ENCODE measurements at regions not wholly inside any gene's neighbourhood (a gene's known extent, or its start where the extent isn't known, plus 50 kb on each side); places are given as distances from the start of the nearest gene placed in this dataset.

GRCh38 chr3:16667633-16668032 lies 62.4 kb upstream of the DAZL start:
- H2BK120ac ChIP-seq (ENCODE audit: low read depth, low read length), result no peak overlapping the region
- H3K36me3 ChIP-seq (ENCODE audit: control insufficient read depth, insufficient read depth, low read length), result no peaks in the 10 kb centered on the region
- H3K79me2 ChIP-seq (ENCODE audit: control insufficient read depth, insufficient read depth, low read length), result no peaks in the 10 kb centered on the region
- H3K18ac ChIP-seq (ENCODE audit: low read length), result no peak overlapping the region
- no peak overlapping the region for H4K5ac ChIP-seq (ENCODE audit: low read length)
- WGBS (ENCODE audit: extremely low coverage, insufficient coverage, low lambda C conversion rate), result no CpG with 5 or more reads among the region's 4 CpGs
- H3K4me1 ChIP-seq (ENCODE audit: control insufficient read depth, low read depth, low read length), result peaks cover 4% of the 10 kb centered on the region
- H2BK15ac ChIP-seq (replicated peaks; ENCODE audit: low read depth), result no peak overlapping the region
- no peak overlapping the region for H2BK5ac ChIP-seq (ENCODE audit: low read length)
- no peak for DNase-seq
- no peak overlapping the region for H3K4me3 ChIP-seq (ENCODE audit: low read length)
- H3K4me2 ChIP-seq (ENCODE audit: low read length), result no peak overlapping the region
- no peak overlapping the region for H3K23ac ChIP-seq (ENCODE audit: low read length)
- no peaks in the 10 kb centered on the region for H3K27me3 ChIP-seq (ENCODE audit: insufficient read depth, low read length, poor library complexity)
- no peak overlapping the region for H3K4ac ChIP-seq (ENCODE audit: low read depth, low read length)
- no peak overlapping the region for H3K27ac ChIP-seq (ENCODE audit: low read depth, low read length)
- no peak overlapping the region for H3K9ac ChIP-seq (ENCODE audit: low read length)
- H3K79me1 ChIP-seq (ENCODE audit: low read length), result no peaks in the 10 kb centered on the region
- H4K8ac ChIP-seq (ENCODE audit: low read depth, low read length), result no peak overlapping the region
- H2AK5ac ChIP-seq (ENCODE audit: low read length), result no peak overlapping the region
- no peak overlapping the region for H3K56ac ChIP-seq (ENCODE audit: low read length)

DNA sequence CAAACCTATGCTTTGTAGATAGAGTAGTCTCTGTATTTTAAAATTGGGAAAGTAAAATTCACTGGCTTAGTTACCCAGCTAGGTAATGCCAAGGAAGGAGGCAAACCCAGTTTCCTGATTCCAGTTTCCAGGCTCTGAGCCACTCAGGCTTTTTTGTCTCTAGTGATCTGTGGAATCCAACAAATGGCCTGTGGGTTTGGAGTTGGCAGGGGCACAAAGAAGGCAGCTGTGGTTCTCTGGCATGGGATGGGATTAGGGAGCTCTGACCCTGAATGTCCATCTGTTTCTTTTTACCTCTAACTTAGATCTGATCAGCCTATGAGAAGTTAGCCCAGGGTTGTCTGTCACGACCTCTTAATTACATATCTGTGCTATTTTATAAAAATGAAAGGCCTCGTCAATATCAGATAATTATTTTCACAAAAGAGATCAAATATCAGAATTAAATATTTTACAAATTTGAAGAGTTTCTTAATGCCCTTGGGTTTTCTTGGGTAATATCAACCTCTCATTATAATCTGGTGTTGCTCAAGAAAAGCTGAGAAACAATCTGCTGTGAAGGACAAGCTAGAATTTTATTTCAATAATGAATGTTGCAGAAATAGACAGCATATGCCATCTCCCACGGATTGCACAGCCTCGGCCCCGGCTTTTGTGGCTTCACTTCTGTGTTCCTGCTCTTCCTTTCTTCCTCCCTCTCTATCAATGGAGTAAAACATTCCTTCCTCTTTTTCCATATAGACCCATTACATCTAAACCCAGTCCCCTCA lies 63.7 kb upstream of the DAZL start:
- no peak overlapping the region for H3K4ac ChIP-seq (ENCODE audit: low read depth, low read length)
- no peak overlapping the region for H3K27ac ChIP-seq (ENCODE audit: low read depth, low read length)
- no peak overlapping the region for H2AK5ac ChIP-seq (ENCODE audit: low read length)
- H3K23ac ChIP-seq (ENCODE audit: low read length), result no peak overlapping the region
- H4K5ac ChIP-seq (ENCODE audit: low read length), result no peak overlapping the region
- H4K8ac ChIP-seq (ENCODE audit: low read depth, low read length), result no peak overlapping the region
- H3K36me3 ChIP-seq (ENCODE audit: control insufficient read depth, insufficient read depth, low read length), result no peaks in the 10 kb centered on the region
- no peak overlapping the region for H2BK120ac ChIP-seq (ENCODE audit: low read depth, low read length)
- H3K4me2 ChIP-seq (ENCODE audit: low read length), result no peak overlapping the region
- no peak for DNase-seq
- H3K4me3 ChIP-seq (ENCODE audit: low read length), result no peak overlapping the region
- no peaks in the 10 kb centered on the region for H3K79me2 ChIP-seq (ENCODE audit: control insufficient read depth, insufficient read depth, low read length)
- no peak overlapping the region for H3K56ac ChIP-seq (ENCODE audit: low read length)
- no peaks in the 10 kb centered on the region for H3K79me1 ChIP-seq (ENCODE audit: low read length)
- H3K9ac ChIP-seq (ENCODE audit: low read length), result no peak overlapping the region
- no peak overlapping the region for H2BK15ac ChIP-seq (replicated peaks; ENCODE audit: low read depth)
- peaks cover 4% of the 10 kb centered on the region for H3K4me1 ChIP-seq (ENCODE audit: control insufficient read depth, low read depth, low read length)
- H2BK5ac ChIP-seq (ENCODE audit: low read length), result no peak overlapping the region
- H3K18ac ChIP-seq (ENCODE audit: low read length), result no peak overlapping the region
- H3K27me3 ChIP-seq (ENCODE audit: insufficient read depth, low read length, poor library complexity), result no peaks in the 10 kb centered on the region
- WGBS (ENCODE audit: extremely low coverage, insufficient coverage, low lambda C conversion rate), result no CpG with 5 or more reads among the region's 5 CpGs

DNA sequence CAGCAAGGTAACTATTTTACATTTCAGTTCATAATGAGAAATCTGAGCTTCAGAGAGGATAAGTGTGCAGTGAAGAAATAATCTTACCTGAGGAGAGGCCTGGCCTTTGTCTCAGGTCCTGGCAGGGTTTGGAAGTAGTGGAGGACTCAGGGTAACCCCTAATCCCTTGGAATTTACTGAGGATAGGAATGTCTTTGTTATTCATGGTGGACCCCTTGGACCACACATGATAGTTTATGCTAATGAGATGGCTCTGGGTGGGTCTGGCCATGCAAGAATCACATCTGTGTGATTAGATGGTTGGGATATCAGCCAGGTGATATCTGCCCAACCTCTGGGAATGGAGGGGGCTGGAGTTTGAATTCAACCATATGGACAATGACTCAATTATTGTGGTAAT lies 65.0 kb upstream of the DAZL start:
- no peak overlapping the region for H2BK120ac ChIP-seq (ENCODE audit: low read depth, low read length)
- no peak overlapping the region for H3K4me2 ChIP-seq (ENCODE audit: low read length)
- H3K4ac ChIP-seq (ENCODE audit: low read depth, low read length), result no peak overlapping the region
- no peak overlapping the region for H4K5ac ChIP-seq (ENCODE audit: low read length)
- no peak overlapping the region for H3K56ac ChIP-seq (ENCODE audit: low read length)
- no peak overlapping the region for H3K27ac ChIP-seq (ENCODE audit: low read depth, low read length)
- no peak overlapping the region for H2BK15ac ChIP-seq (replicated peaks; ENCODE audit: low read depth)
- H4K8ac ChIP-seq (ENCODE audit: low read depth, low read length), result no peak overlapping the region
- DNase-seq, result peak; percentile 56
- peaks cover 2% of the 10 kb centered on the region for H3K4me1 ChIP-seq (ENCODE audit: control insufficient read depth, low read depth, low read length)
- H3K23ac ChIP-seq (ENCODE audit: low read length), result no peak overlapping the region
- no peak overlapping the region for H3K4me3 ChIP-seq (ENCODE audit: low read length)
- no peak overlapping the region for H2BK5ac ChIP-seq (ENCODE audit: low read length)
- H3K36me3 ChIP-seq (ENCODE audit: control insufficient read depth, insufficient read depth, low read length), result no peaks in the 10 kb centered on the region
- no peaks in the 10 kb centered on the region for H3K27me3 ChIP-seq (ENCODE audit: insufficient read depth, low read length, poor library complexity)
- no peaks in the 10 kb centered on the region for H3K79me2 ChIP-seq (ENCODE audit: control insufficient read depth, insufficient read depth, low read length)
- H3K79me1 ChIP-seq (ENCODE audit: low read length), result no peaks in the 10 kb centered on the region
- H3K18ac ChIP-seq (ENCODE audit: low read length), result peak overlapping the region; percentile 18
- H2AK5ac ChIP-seq (ENCODE audit: low read length), result no peak overlapping the region
- H3K9ac ChIP-seq (ENCODE audit: low read length), result no peak overlapping the region

GRCh38 chr3:16671690-16672089 lies 66.5 kb upstream of the DAZL start:
- Histone ChIP-seq H2BK120ac (ENCODE audit: low read depth, low read length) (no peak overlapping the region), H3K4me1 (ENCODE audit: control insufficient read depth, low read depth, low read length) (no peaks in the 10 kb centered on the region), H2BK5ac (ENCODE audit: low read length) (no peak overlapping the region), H3K36me3 (ENCODE audit: control insufficient read depth, insufficient read depth, low read length) (no peaks in the 10 kb centered on the region), H4K5ac (ENCODE audit: low read length) (no peak overlapping the region), H3K4ac (ENCODE audit: low read depth, low read length) (no peak overlapping the region), H3K79me1 (ENCODE audit: low read length) (no peaks in the 10 kb centered on the region), H3K18ac (ENCODE audit: low read length) (no peak overlapping the region), H2AK5ac (ENCODE audit: low read length) (no peak overlapping the region), H3K27ac (ENCODE audit: low read depth, low read length) (no peak overlapping the region), H3K4me3 (ENCODE audit: low read length) (no peak overlapping the region), H3K23ac (ENCODE audit: low read length) (no peak overlapping the region), H3K4me2 (ENCODE audit: low read length) (no peak overlapping the region), H3K56ac (ENCODE audit: low read length) (no peak overlapping the region), H3K9ac (ENCODE audit: low read length) (no peak overlapping the region), H2BK15ac (replicated peaks; ENCODE audit: low read depth) (no peak overlapping the region), H3K27me3 (ENCODE audit: insufficient read depth, low read length, poor library complexity) (no peaks in the 10 kb centered on the region), H3K79me2 (ENCODE audit: control insufficient read depth, insufficient read depth, low read length) (no peaks in the 10 kb centered on the region), H4K8ac (ENCODE audit: low read depth, low read length) (no peak overlapping the region)
- no peak for DNase-seq
- no CpG with 5 or more reads among the region's 1 CpG for WGBS (ENCODE audit: extremely low coverage, insufficient coverage, low lambda C conversion rate)

DNA sequence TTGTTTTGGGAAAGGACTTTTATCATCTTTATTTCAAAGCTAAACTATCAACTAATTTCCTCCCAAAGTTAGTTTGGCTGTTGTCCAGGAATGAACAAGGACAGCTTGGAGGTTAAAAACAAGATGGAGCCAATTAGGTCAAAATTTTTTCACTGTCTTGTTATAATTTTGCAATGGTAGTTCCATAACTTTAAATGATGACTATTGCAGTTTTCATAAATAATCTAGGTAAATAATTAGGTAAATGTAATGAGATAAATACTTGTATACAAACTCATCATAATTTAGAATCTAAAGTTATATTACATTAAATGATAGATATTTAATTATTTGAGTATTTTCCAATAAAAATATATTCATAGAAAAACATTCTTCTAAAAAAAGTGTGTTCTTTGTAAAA lies 68.3 kb upstream of the DAZL start:
- Histone ChIP-seq H3K79me2 (ENCODE audit: control insufficient read depth, insufficient read depth, low read length) (no peaks in the 10 kb centered on the region), H3K23ac (ENCODE audit: low read length) (no peak overlapping the region), H3K4me1 (ENCODE audit: control insufficient read depth, low read depth, low read length) (no peaks in the 10 kb centered on the region), H3K27ac (ENCODE audit: low read depth, low read length) (no peak overlapping the region), H2BK120ac (ENCODE audit: low read depth, low read length) (no peak overlapping the region), H3K27me3 (ENCODE audit: insufficient read depth, low read length, poor library complexity) (no peaks in the 10 kb centered on the region), H3K9ac (ENCODE audit: low read length) (no peak overlapping the region), H3K4me3 (ENCODE audit: low read length) (no peak overlapping the region), H3K79me1 (ENCODE audit: low read length) (no peaks in the 10 kb centered on the region), H3K56ac (ENCODE audit: low read length) (no peak overlapping the region), H3K4ac (ENCODE audit: low read depth, low read length) (no peak overlapping the region), H2BK5ac (ENCODE audit: low read length) (no peak overlapping the region), H2AK5ac (ENCODE audit: low read length) (no peak overlapping the region), H3K4me2 (ENCODE audit: low read length) (no peak overlapping the region), H3K36me3 (ENCODE audit: control insufficient read depth, insufficient read depth, low read length) (no peaks in the 10 kb centered on the region), H3K18ac (ENCODE audit: low read length) (no peak overlapping the region), H2BK15ac (replicated peaks; ENCODE audit: low read depth) (no peak overlapping the region), H4K8ac (ENCODE audit: low read depth, low read length) (no peak overlapping the region), H4K5ac (ENCODE audit: low read length) (no peak overlapping the region)
- no peak for DNase-seq

DNA sequence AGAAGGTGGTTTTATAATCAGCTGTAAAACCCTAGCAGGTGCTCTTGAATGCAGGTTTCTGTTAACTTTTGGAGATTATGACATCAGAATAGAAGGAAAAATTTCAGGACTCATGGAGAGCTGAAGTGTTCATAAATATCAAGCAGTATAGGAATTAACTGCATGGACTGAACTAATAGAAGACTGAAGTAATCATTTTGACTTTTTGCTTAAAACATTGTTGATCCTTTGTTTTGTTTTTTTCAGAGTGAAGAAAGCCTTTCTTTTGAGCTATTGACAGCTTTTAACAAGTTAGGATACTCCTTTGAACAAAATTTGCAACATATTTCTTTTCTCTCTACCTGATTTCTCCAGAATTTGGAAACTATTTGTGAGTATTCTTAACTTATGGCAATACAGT lies 70.6 kb upstream of the DAZL start:
- Histone ChIP-seq H3K79me1 (ENCODE audit: low read length) (no peaks in the 10 kb centered on the region), H2BK120ac (ENCODE audit: low read depth, low read length) (no peak overlapping the region), H2BK5ac (ENCODE audit: low read length) (no peak overlapping the region), H3K4ac (ENCODE audit: low read depth, low read length) (no peak overlapping the region), H3K4me2 (ENCODE audit: low read length) (no peak overlapping the region), H3K18ac (ENCODE audit: low read length) (no peak overlapping the region), H3K27me3 (ENCODE audit: insufficient read depth, low read length, poor library complexity) (no peaks in the 10 kb centered on the region), H3K27ac (ENCODE audit: low read depth, low read length) (no peak overlapping the region), H3K4me1 (ENCODE audit: control insufficient read depth, low read depth, low read length) (no peaks in the 10 kb centered on the region), H2AK5ac (ENCODE audit: low read length) (no peak overlapping the region), H4K8ac (ENCODE audit: low read depth, low read length) (no peak overlapping the region), H3K9ac (ENCODE audit: low read length) (no peak overlapping the region), H3K36me3 (ENCODE audit: control insufficient read depth, insufficient read depth, low read length) (no peaks in the 10 kb centered on the region), H3K4me3 (ENCODE audit: low read length) (no peak overlapping the region), H3K56ac (ENCODE audit: low read length) (no peak overlapping the region), H3K23ac (ENCODE audit: low read length) (no peak overlapping the region), H2BK15ac (replicated peaks; ENCODE audit: low read depth) (no peak overlapping the region), H4K5ac (ENCODE audit: low read length) (no peak overlapping the region), H3K79me2 (ENCODE audit: control insufficient read depth, insufficient read depth, low read length) (no peaks in the 10 kb centered on the region)
- DNase-seq, result peak; percentile 53
